Breast epithelium (tissue), 4 donors: ENCODE measurements at regions not wholly inside any gene's neighbourhood (a gene's known extent, or its start where the extent isn't known, plus 50 kb on each side); places are given as distances from the start of the nearest gene placed in this dataset.
"Not testable (repeated sequence)": the region's sequence is repeated elsewhere in the genome, so short reads cannot be mapped to it uniquely, and the experiment has no call there.

Source experiments
- DNase-seq, 2 donors: peaks; one replicate each; pipeline ENCODE4 v3.0.0-alpha.2; 2019; ENCODE audit warnings: low spot score in 2 of 2
- H3K27ac ChIP-seq, 2 donors: fragments of 200-600 bp; sonication (generic) in 1 of 2; one replicate each; pipeline ENCODE4 v1.5.1; 2016 to 2019; ENCODE audit warnings: mild to moderate bottlenecking in 1 of 2
- H3K27me3 ChIP-seq, 2 donors: fragments of 200-600 bp; sonication (generic) in 1 of 2; one replicate each; pipeline versions ENCODE4 v1.5.1 to v1.6.0; 2017 to 2019; ENCODE audit warnings: control low read depth in 1 of 2, mild to moderate bottlenecking in 1 of 2
- H3K36me3 ChIP-seq: fragments of 200-600 bp; one replicate; pipeline ENCODE4 v1.5.1; 2019
- H3K4me1 ChIP-seq, 2 donors: fragments of 200-600 bp; sonication (generic); one replicate each; pipeline ENCODE4 v1.5.1; 2016 to 2019; ENCODE audit warnings: control low read depth in 1 of 2
- H3K4me3 ChIP-seq, 3 donors: fragments of 200-600 bp; sonication (generic); 1 replicate in 2 of 3; 2 replicates in 1 of 3; pipeline ENCODE4 v1.5.1; 2016 to 2019; ENCODE audit warnings: mild to moderate bottlenecking in 3 of 3, moderate library complexity in 2 of 3
- H3K9me3 ChIP-seq, 2 donors: fragments of 200-600 bp; sonication (generic) in 1 of 2; one replicate each; pipeline ENCODE4 v1.5.1; 2016 to 2019; ENCODE audit warnings: control low read depth in 1 of 2
- CTCF ChIP-seq, 3 donors: fragments of 450-650 bp; IDR thresholded peaks; one replicate each; pipeline ENCODE4 v1.5.1; 2016 to 2017; ENCODE audit warnings: antibody characterized with exemption in 3 of 3, mild to moderate bottlenecking in 3 of 3, moderate library complexity in 3 of 3
- POLR2A ChIP-seq: fragments of 450-650 bp; IDR thresholded peaks from one replicate; pipeline ENCODE4 v1.6.1; 2016; ENCODE audit warnings: antibody characterized with exemption, mild to moderate bottlenecking, moderate library complexity
- POLR2AphosphoS5 ChIP-seq, 3 donors: sonication (generic); formaldehyde crosslinking; IDR thresholded peaks; one replicate each; pipeline ENCODE4 v1.6.1; 2017; ENCODE audit warnings: antibody characterized with exemption in 3 of 3
- intact Hi-C: fragments of 100-400 bp; cut with DNase I; formaldehyde crosslinking; loops from one replicate; pipeline ENCODE4 v1.15.1; 2023; ENCODE audit warnings: low total_unique reads

- Histone ChIP-seq H3K9me3 (no peaks in the 10 kb centered on the region), H3K36me3 (no peaks in the 10 kb centered on the region), H3K4me1 (no peaks in the 10 kb centered on the region), H3K27ac (no peak overlapping the region), H3K4me3 (no peak overlapping the region), H3K27me3 (no peaks in the 10 kb centered on the region)
- DNase-seq: no peak
- intact Hi-C loops: no loop called here
- TF ChIP-seq POLR2A (no peak), POLR2AphosphoS5 (IDR thresholded peaks at IDR 0.05) (no peak), CTCF (IDR thresholded peaks at IDR 0.05) (no peak)
Measured at GRCh38 chr7:125427676-125428075, 498.1 kb upstream of the POT1 start.

- TF ChIP-seq POLR2AphosphoS5 (IDR thresholded peaks at IDR 0.05) (no peak), POLR2A (no peak), CTCF (IDR thresholded peaks at IDR 0.05) (no peak)
- Histone ChIP-seq H3K9me3 (peaks cover 0 to 7% of the 10 kb centered on the region in 2 donors), H3K27ac (no peak overlapping the region), H3K4me1 (no peaks in the 10 kb centered on the region), H3K36me3 (no peaks in the 10 kb centered on the region), H3K27me3 (no peaks in the 10 kb centered on the region), H3K4me3 (no peak overlapping the region)
- intact Hi-C loops: no loop called here
- no peak for DNase-seq
Measured at GRCh38 chr7:125425506-125425905, 495.9 kb upstream of the POT1 start.

- no peak for TF ChIP-seq CTCF (IDR thresholded peaks at IDR 0.05)
- no peak for TF ChIP-seq POLR2A
- no peak for TF ChIP-seq POLR2AphosphoS5 (IDR thresholded peaks at IDR 0.05)
- no peaks in the 10 kb centered on the region for H3K27me3 ChIP-seq
- H3K27ac ChIP-seq: no peak overlapping the region
- no peaks in the 10 kb centered on the region for H3K36me3 ChIP-seq
- no peaks in the 10 kb centered on the region for H3K4me1 ChIP-seq
- peaks cover 0 to 7% of the 10 kb centered on the region in 2 donors for H3K9me3 ChIP-seq
- H3K4me3 ChIP-seq: no peak overlapping the region
- no peak for DNase-seq
- intact Hi-C loops: no loop called here
Measured at GRCh38 chr7:125424721-125425120, 495.1 kb upstream of the POT1 start.

- no peaks in the 10 kb centered on the region for H3K36me3 ChIP-seq
- intact Hi-C loops: no loop called here
- H3K9me3 ChIP-seq: peaks cover 0 to 7% of the 10 kb centered on the region in 2 donors
- TF ChIP-seq POLR2AphosphoS5 (IDR thresholded peaks at IDR 0.05): no peak
- no peak for TF ChIP-seq CTCF (IDR thresholded peaks at IDR 0.05)
- TF ChIP-seq POLR2A: no peak
- no peaks in the 10 kb centered on the region for H3K27me3 ChIP-seq
- no peak for DNase-seq
- H3K4me1 ChIP-seq: no peaks in the 10 kb centered on the region
- H3K27ac ChIP-seq: no peak overlapping the region
- H3K4me3 ChIP-seq: no peak overlapping the region
Measured at GRCh38 chr7:125423458-125424155, 494.0 kb upstream of the POT1 start.

GRCh38 chr7:125421407-125421806 lies 491.8 kb upstream of the POT1 start:
- H3K36me3 ChIP-seq, H3K27me3 ChIP-seq, H3K4me3 ChIP-seq, DNase-seq, H3K4me1 ChIP-seq, intact Hi-C loops, H3K27ac ChIP-seq: not testable (repeated sequence)
- H3K9me3 ChIP-seq: peaks cover 0 to 13% of the 10 kb centered on the region in 2 donors
